ENCODE measurements at regions not wholly inside any gene's neighbourhood (a gene's known extent, or its start where the extent isn't known, plus 50 kb on each side); places are given as distances from the start of the nearest gene placed in this dataset.

- no peaks in the 10 kb centered on the region for H3K9me3 ChIP-seq (ENCODE audit: insufficient read depth in 2 of 2, low read depth in 1 of 2, low read length in 1 of 2)
- ChIA-PET CTCF (ENCODE audit: partially characterized antibody) (interaction anchor here (3.7 kb wide), 1 partner anchor 10 kb away, joined by 11 read pairs; no protein-coding TSS in a partner anchor), POLR2A (ENCODE audit: partially characterized antibody) (no interaction called here)
- H3K36me3 ChIP-seq (ENCODE audit: control insufficient read depth in 2 of 4, insufficient read depth in 4 of 4, low read length in 3 of 4): no peaks in the 10 kb centered on the region
- FAIRE-seq (no peak), DNase-seq (ENCODE audit: low read depth in 1 of 2, low spot score in 2 of 2) (no peak)
- H2BK12ac ChIP-seq (ENCODE audit: low read depth, low read length): no peak overlapping the region
- H2BK5ac ChIP-seq (ENCODE audit: low read depth, low read length): no peak overlapping the region
- H2BK15ac ChIP-seq (ENCODE audit: low read length): no peak overlapping the region
- H4K5ac ChIP-seq (ENCODE audit: insufficient read length, low read depth, low read length): no peak overlapping the region
- no peaks in the 10 kb centered on the region for H3K27me3 ChIP-seq (replicated peaks in 1 of 4; ENCODE audit: control insufficient read depth in 3 of 4, extremely low read depth in 1 of 4, insufficient read depth in 3 of 4, low read length in 3 of 4)
- H2BK120ac ChIP-seq (replicated peaks; ENCODE audit: low read depth, low read length): no peak overlapping the region
- no peaks in the 10 kb centered on the region for H3K79me1 ChIP-seq (ENCODE audit: low read depth, low read length)
- no peaks in the 10 kb centered on the region for H3K23me2 ChIP-seq (ENCODE audit: low read depth, low read length)
- TF ChIP-seq JUN (IDR thresholded peaks at IDR 0.05; ENCODE audit: low read depth, low read length) (no peak), NRF1 (IDR thresholded peaks at IDR 0.05; ENCODE audit: low read depth, low read length) (no peak), CTCF (IDR thresholded peaks at IDR 0.05; ENCODE audit: control extremely low read depth in 1 of 3, insufficient read depth in 1 of 3, low read depth in 1 of 3, low read length in 3 of 3) (no peak), KDM1A (IDR thresholded peaks at IDR 0.05; ENCODE audit: borderline replicate concordance, low read length) (no peak), CHD1 (IDR thresholded peaks at IDR 0.05; ENCODE audit: low read depth, low read length) (no peak), PHF8 (conservative IDR thresholded peaks at IDR 0.05; ENCODE audit: low read depth, low read length) (no peak), NANOG (IDR thresholded peaks at IDR 0.05; ENCODE audit: insufficient read depth, low read depth, low read length, poor library complexity, severe bottlenecking) (no peak), CREB1 (IDR thresholded peaks at IDR 0.05) (no peak), RAD21 (IDR thresholded peaks at IDR 0.05 in 1 of 2, conservative IDR thresholded peaks at IDR 0.05 in 1 of 2; ENCODE audit: low read depth in 2 of 2, low read length in 2 of 2) (no peak)
- TF ChIP-seq, protein P1, sequence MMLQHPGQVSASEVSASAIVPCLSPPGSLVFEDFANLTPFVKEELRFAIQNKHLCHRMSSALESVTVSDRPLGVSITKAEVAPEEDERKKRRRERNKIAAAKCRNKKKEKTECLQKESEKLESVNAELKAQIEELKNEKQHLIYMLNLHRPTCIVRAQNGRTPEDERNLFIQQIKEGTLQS (IDR thresholded peaks at IDR 0.05; ENCODE audit: insufficient read depth, low read depth, low read length): no peak
- no peaks in the 10 kb centered on the region for H4K20me1 ChIP-seq (replicated peaks in 1 of 2; ENCODE audit: control insufficient read depth in 1 of 2, insufficient read depth in 2 of 2, low read length in 2 of 2)
- WGBS, 2 experiments (ENCODE audit: extremely low coverage in 1 of 2, insufficient coverage in 1 of 2, insufficient read length in 1 of 2, insufficient replicate concordance in 2 of 2, low coverage in 1 of 2, low lambda C conversion rate in 2 of 2, missing lambda C conversion rate in 1 of 2): 91% methylated on average over 6 of the region's 6 CpGs; no CpG with 5 or more reads in 1 of the 2 experiments
- H3K14ac ChIP-seq (ENCODE audit: insufficient read length): no peak overlapping the region
- H3K4me2 ChIP-seq (ENCODE audit: insufficient read depth in 1 of 2, low read depth in 2 of 2, low read length in 2 of 2): no peak overlapping the region
- no peak overlapping the region for H2BK20ac ChIP-seq (ENCODE audit: low read length)
- H3K4ac ChIP-seq (replicated peaks; ENCODE audit: insufficient read length, low read depth, low read length): no peak overlapping the region
- H3K79me2 ChIP-seq (ENCODE audit: control insufficient read depth in 1 of 2, insufficient read depth in 2 of 2, low read length in 2 of 2): no peaks in the 10 kb centered on the region
- no peak overlapping the region for H3K27ac ChIP-seq (ENCODE audit: low read depth, low read length)
- peaks cover 0 to 6% (median 0%) of the 10 kb centered on the region in 4 experiments; a peak in 2 of 7 replicates for H3K4me1 ChIP-seq (replicated peaks in 1 of 4; ENCODE audit: control insufficient read depth in 3 of 4, insufficient read depth in 4 of 4, low read length in 3 of 4)
- no peak overlapping the region for H2AK5ac ChIP-seq (ENCODE audit: low read depth, low read length)
- no peak overlapping the region for H3K23ac ChIP-seq (ENCODE audit: insufficient read length)
- H3K56ac ChIP-seq (replicated peaks; ENCODE audit: insufficient read length, low read depth, low read length): no peak overlapping the region
- H2AFZ ChIP-seq (ENCODE audit: low read length): no peak overlapping the region
- H3K4me3 ChIP-seq (ENCODE audit: extremely low read depth in 1 of 4, insufficient read depth in 2 of 4, low read depth in 3 of 4, low read length in 4 of 4): no peak overlapping the region
- H3K18ac ChIP-seq (ENCODE audit: extremely low read depth, low read length): no peak overlapping the region
- H4K8ac ChIP-seq (ENCODE audit: extremely low read depth, insufficient read depth, low read length): no peak overlapping the region
- H4K91ac ChIP-seq (replicated peaks; ENCODE audit: insufficient read length, low read length): no peak overlapping the region
- H3K9ac ChIP-seq (replicated peaks in 1 of 4; ENCODE audit: extremely low read depth in 1 of 4, low read depth in 3 of 4, low read length in 3 of 4): no peak overlapping the region
Observed at GRCh38 chr10:123952099-123952498, 60.5 kb upstream of the CPXM2 start.

Data from H1 (cell line).